ENCODE measurements at regions not wholly inside any gene's neighbourhood (a gene's known extent, or its start where the extent isn't known, plus 50 kb on each side); places are given as distances from the start of the nearest gene placed in this dataset.

GRCh38 chr14:66381755-66382154, 104.4 kb upstream of the CCDC196 start:
- Histone ChIP-seq H3K4me1 (ENCODE audit: insufficient read depth, low read length) (no peaks in the 10 kb centered on the region), H3K4me2 (ENCODE audit: insufficient read depth, low read length) (no peak overlapping the region), H3K36me3 (ENCODE audit: insufficient read depth, low read length) (no peaks in the 10 kb centered on the region), H3K79me2 (ENCODE audit: insufficient read depth, low read length) (no peaks in the 10 kb centered on the region), H2AFZ (ENCODE audit: low read depth, low read length) (no peak overlapping the region), H3K27me3 (ENCODE audit: insufficient read depth, low read length, poor library complexity) (no peaks in the 10 kb centered on the region), H3K4me3 (ENCODE audit: low read depth in 1 of 2, low read length in 2 of 2) (no peak overlapping the region), H3K27ac (ENCODE audit: low read length) (no peak overlapping the region), H3K9ac (ENCODE audit: low read depth, low read length) (no peak overlapping the region), H3K9me3 (ENCODE audit: insufficient read depth, low read length, severe bottlenecking) (no peaks in the 10 kb centered on the region), H4K20me1 (ENCODE audit: insufficient read depth, low read length) (no peaks in the 10 kb centered on the region)
- TF ChIP-seq CTCF (IDR thresholded peaks at IDR 0.05; ENCODE audit: borderline replicate concordance, extremely low read depth, low read length, poor library complexity, severe bottlenecking): no peak
- no peak for TF ChIP-seq EZH2 (IDR thresholded peaks at IDR 0.05; ENCODE audit: borderline replicate concordance, low read depth, low read length, severe bottlenecking)
- ATAC-seq (ENCODE audit: insufficient read depth, low read depth) (no peak), DNase-seq (no peak)

- Histone ChIP-seq H3K4me1 (ENCODE audit: insufficient read depth, low read length) (no peaks in the 10 kb centered on the region), H3K79me2 (ENCODE audit: insufficient read depth, low read length) (no peaks in the 10 kb centered on the region), H3K36me3 (ENCODE audit: insufficient read depth, low read length) (no peaks in the 10 kb centered on the region), H2AFZ (ENCODE audit: low read depth, low read length) (no peak overlapping the region), H3K27me3 (ENCODE audit: insufficient read depth, low read length, poor library complexity) (no peaks in the 10 kb centered on the region), H4K20me1 (ENCODE audit: insufficient read depth, low read length) (no peaks in the 10 kb centered on the region), H3K9me3 (ENCODE audit: insufficient read depth, low read length, severe bottlenecking) (no peaks in the 10 kb centered on the region), H3K4me3 (ENCODE audit: low read depth in 1 of 2, low read length in 2 of 2) (no peak overlapping the region), H3K9ac (ENCODE audit: low read depth, low read length) (no peak overlapping the region), H3K27ac (ENCODE audit: low read length) (no peak overlapping the region), H3K4me2 (ENCODE audit: insufficient read depth, low read length) (no peak overlapping the region)
- DNase-seq (no peak), ATAC-seq (ENCODE audit: insufficient read depth, low read depth) (no peak)
- TF ChIP-seq CTCF (IDR thresholded peaks at IDR 0.05; ENCODE audit: borderline replicate concordance, extremely low read depth, low read length, poor library complexity, severe bottlenecking) (no peak), EZH2 (IDR thresholded peaks at IDR 0.05; ENCODE audit: borderline replicate concordance, low read depth, low read length, severe bottlenecking) (no peak)
Observed at GRCh38 chr14:66383257-66383656, 102.9 kb upstream of the CCDC196 start.

- no peaks in the 10 kb centered on the region for H3K4me1 ChIP-seq (ENCODE audit: insufficient read depth, low read length)
- no peaks in the 10 kb centered on the region for H3K79me2 ChIP-seq (ENCODE audit: insufficient read depth, low read length)
- no peak overlapping the region for H3K4me2 ChIP-seq (ENCODE audit: insufficient read depth, low read length)
- no peak overlapping the region for H3K4me3 ChIP-seq (ENCODE audit: low read depth in 1 of 2, low read length in 2 of 2)
- no peaks in the 10 kb centered on the region for H3K9me3 ChIP-seq (ENCODE audit: insufficient read depth, low read length, severe bottlenecking)
- no peaks in the 10 kb centered on the region for H3K36me3 ChIP-seq (ENCODE audit: insufficient read depth, low read length)
- H4K20me1 ChIP-seq (ENCODE audit: insufficient read depth, low read length): no peaks in the 10 kb centered on the region
- no peak overlapping the region for H3K27ac ChIP-seq (ENCODE audit: low read length)
- DNase-seq (no peak), ATAC-seq (ENCODE audit: insufficient read depth, low read depth) (no peak)
- H3K27me3 ChIP-seq (ENCODE audit: insufficient read depth, low read length, poor library complexity): no peaks in the 10 kb centered on the region
- H3K9ac ChIP-seq (ENCODE audit: low read depth, low read length): no peak overlapping the region
- H2AFZ ChIP-seq (ENCODE audit: low read depth, low read length): no peak overlapping the region
- TF ChIP-seq CTCF (IDR thresholded peaks at IDR 0.05; ENCODE audit: borderline replicate concordance, extremely low read depth, low read length, poor library complexity, severe bottlenecking) (no peak), EZH2 (IDR thresholded peaks at IDR 0.05; ENCODE audit: borderline replicate concordance, low read depth, low read length, severe bottlenecking) (no peak)
Observed at GRCh38 chr14:66383771-66384170, 102.4 kb upstream of the CCDC196 start.

GRCh38 chr14:66388516-66388915, 97.7 kb upstream of the CCDC196 start:
- Histone ChIP-seq H3K4me3 (ENCODE audit: low read depth in 1 of 2, low read length in 2 of 2) (no peak overlapping the region), H3K9me3 (ENCODE audit: insufficient read depth, low read length, severe bottlenecking) (no peaks in the 10 kb centered on the region), H3K4me1 (ENCODE audit: insufficient read depth, low read length) (no peaks in the 10 kb centered on the region), H3K36me3 (ENCODE audit: insufficient read depth, low read length) (no peaks in the 10 kb centered on the region), H3K79me2 (ENCODE audit: insufficient read depth, low read length) (no peaks in the 10 kb centered on the region), H3K4me2 (ENCODE audit: insufficient read depth, low read length) (no peak overlapping the region), H4K20me1 (ENCODE audit: insufficient read depth, low read length) (no peaks in the 10 kb centered on the region), H3K27me3 (ENCODE audit: insufficient read depth, low read length, poor library complexity) (peaks cover 3% of the 10 kb centered on the region), H3K27ac (ENCODE audit: low read length) (no peak overlapping the region), H3K9ac (ENCODE audit: low read depth, low read length) (no peak overlapping the region), H2AFZ (ENCODE audit: low read depth, low read length) (no peak overlapping the region)
- ATAC-seq (ENCODE audit: insufficient read depth, low read depth): no peak
- DNase-seq: no peak
- no peak for TF ChIP-seq EZH2 (IDR thresholded peaks at IDR 0.05; ENCODE audit: borderline replicate concordance, low read depth, low read length, severe bottlenecking)
- TF ChIP-seq CTCF (IDR thresholded peaks at IDR 0.05; ENCODE audit: borderline replicate concordance, extremely low read depth, low read length, poor library complexity, severe bottlenecking): no peak
